VCaP (cell line): ENCODE measurements at regions not wholly inside any gene's neighbourhood (a gene's known extent, or its start where the extent isn't known, plus 50 kb on each side); places are given as distances from the start of the nearest gene placed in this dataset.

Experiments
- H3K27ac ChIP-seq: fragments of 450-650 bp; 2 replicates; pipeline ENCODE4 v1.5.1; 2017
- CTCF ChIP-seq: fragments of 450-650 bp; conservative IDR thresholded peaks from 2 replicates; pipeline ENCODE4 v1.5.1; 2017; ENCODE audit warnings: mild to moderate bottlenecking, moderate library complexity

- no peak overlapping the region for H3K27ac ChIP-seq
- no peak for TF ChIP-seq CTCF
Measured at GRCh38 chr5:3912790-3913189, 317.2 kb downstream of the IRX1 start.

GRCh38 chr5:3913279-3913678 is 317.6 kb downstream of the IRX1 start:
- no peak overlapping the region for H3K27ac ChIP-seq

GRCh38 chr5:3925022-3925421 is 329.4 kb downstream of the IRX1 start:
- no peak for TF ChIP-seq CTCF
- H3K27ac ChIP-seq = no peak overlapping the region

More at GRCh38 chr5:3913279-3913678, 317.6 kb downstream of the IRX1 start:
- no peak for TF ChIP-seq CTCF

- TF ChIP-seq CTCF = no peak
- H3K27ac ChIP-seq = no peak overlapping the region
Measured at GRCh38 chr5:3925935-3926334, 330.3 kb downstream of the IRX1 start.

- no peak overlapping the region for H3K27ac ChIP-seq
- TF ChIP-seq CTCF = no peak
Measured at GRCh38 chr5:3929799-3930198, 334.2 kb downstream of the IRX1 start.

- no peak overlapping the region for H3K27ac ChIP-seq
- no peak for TF ChIP-seq CTCF
Measured at GRCh38 chr5:3931976-3932375, 336.3 kb downstream of the IRX1 start.

- no peak for TF ChIP-seq CTCF
- no peak overlapping the region for H3K27ac ChIP-seq
Measured at GRCh38 chr5:3933536-3933935, 337.9 kb downstream of the IRX1 start.

GRCh38 chr5:3933966-3934365 is 338.3 kb downstream of the IRX1 start:
- H3K27ac ChIP-seq = no peak overlapping the region
- no peak for TF ChIP-seq CTCF
